VCaP (cell line): ENCODE measurements at regions not wholly inside any gene's neighbourhood (a gene's known extent, or its start where the extent isn't known, plus 50 kb on each side); places are given as distances from the start of the nearest gene placed in this dataset.

Source experiments
- H3K27ac ChIP-seq: fragments of 450-650 bp; 2 replicates; pipeline ENCODE4 v1.5.1; 2017
- CTCF ChIP-seq: fragments of 450-650 bp; conservative IDR thresholded peaks from 2 replicates; pipeline ENCODE4 v1.5.1; 2017; ENCODE audit warnings: mild to moderate bottlenecking, moderate library complexity

- TF ChIP-seq CTCF: no peak
- H3K27ac ChIP-seq: no peak overlapping the region
These were observed 454.0 kb upstream of the RBMS3 start for GRCh38 chr3:28826840-28827239.

- TF ChIP-seq CTCF: no peak
- no peak overlapping the region for H3K27ac ChIP-seq
These were observed 445.6 kb upstream of the RBMS3 start for GRCh38 chr3:28835249-28835648.

- TF ChIP-seq CTCF: no peak
- H3K27ac ChIP-seq: no peak overlapping the region
These were observed 445.1 kb upstream of the RBMS3 start for GRCh38 chr3:28835751-28836150.

GRCh38 chr3:28836199-28836598, 444.7 kb upstream of the RBMS3 start:
- no peak for TF ChIP-seq CTCF
- no peak overlapping the region for H3K27ac ChIP-seq

GRCh38 chr3:28840976-28841376, 439.9 kb upstream of the RBMS3 start:
- no peak for TF ChIP-seq CTCF
- H3K27ac ChIP-seq: no peak overlapping the region

- no peak for TF ChIP-seq CTCF
- no peak overlapping the region for H3K27ac ChIP-seq
These were observed 439.4 kb upstream of the RBMS3 start for GRCh38 chr3:28841441-28841840.

- H3K27ac ChIP-seq: no peak overlapping the region
- no peak for TF ChIP-seq CTCF
These were observed 436.4 kb upstream of the RBMS3 start for GRCh38 chr3:28844298-28845005.
